Sigmoid colon (tissue), 6 donors: ENCODE measurements at regions not wholly inside any gene's neighbourhood (a gene's known extent, or its start where the extent isn't known, plus 50 kb on each side); places are given as distances from the start of the nearest gene placed in this dataset.
"Not testable (repeated sequence)": the region's sequence is repeated elsewhere in the genome, so short reads cannot be mapped to it uniquely, and the experiment has no call there.

Experiments
- DNase-seq: peaks from one replicate; pipeline ENCODE4 v3.0.0-alpha.2; 2019
- H3K27ac ChIP-seq, 4 donors: fragments of 200-600 bp; sonication (generic); one replicate each; pipeline ENCODE4 v1.5.1; 2016 to 2019; ENCODE audit warnings: mild to moderate bottlenecking in 1 of 4
- H3K27me3 ChIP-seq, 3 donors: fragments of 200-600 bp; sonication (generic); one replicate each; pipeline ENCODE4 v1.5.1; 2019; ENCODE audit warnings: mild to moderate bottlenecking in 1 of 3
- H3K36me3 ChIP-seq, 4 donors: fragments of 200-600 bp; sonication (generic); one replicate each; pipeline ENCODE4 v1.5.1; 2016 to 2019
- H3K4me1 ChIP-seq, 4 donors: fragments of 200-600 bp; sonication (generic); one replicate each; pipeline ENCODE4 v1.5.1; 2017 to 2019
- H3K4me3 ChIP-seq, 4 donors: fragments of 200-600 bp; sonication (generic); one replicate each; pipeline ENCODE4 v1.5.1; 2017 to 2019; ENCODE audit warnings: mild to moderate bottlenecking in 2 of 4, moderate library complexity in 1 of 4
- H3K9me3 ChIP-seq, 4 donors: fragments of 200-600 bp in 3 of 4; sonication (generic) in 3 of 4; one replicate each; pipeline versions ENCODE4 v1.5.1 to v1.6.1; 2013 to 2019
- EP300 ChIP-seq, 4 donors: sonication (generic); formaldehyde crosslinking; IDR thresholded peaks; one replicate each; pipeline ENCODE4 v1.6.1; 2017; ENCODE audit warnings: antibody characterized with exemption in 4 of 4
- POLR2A ChIP-seq, 2 donors: fragments of 450-650 bp; IDR thresholded peaks; one replicate each; pipeline ENCODE4 v1.6.1; 2016; ENCODE audit warnings: antibody characterized with exemption in 2 of 2, mild to moderate bottlenecking in 2 of 2, moderate library complexity in 2 of 2
- POLR2AphosphoS5 ChIP-seq, 4 donors: sonication (generic); formaldehyde crosslinking; IDR thresholded peaks; one replicate each; pipeline ENCODE4 v1.6.1; 2017; ENCODE audit warnings: antibody characterized with exemption in 4 of 4
- WGBS, 2 donors: extraction: QIAGEN DNeasy Blood & Tissue Kit; methylation state at CpG; one replicate each; pipeline ENCODE4 v1.1.7; 2013; 5-methylcytosine and 5-hydroxymethylcytosine counted together
- intact Hi-C: fragments of 100-400 bp; cut with DNase I; formaldehyde crosslinking; loops from one replicate; pipeline ENCODE4 v1.15.1; 2023
- TF ChIP-seq, protein P1 (sequence below), 4 experiments: fragments of 450-650 bp in 3 of 4; fragments of 200-600 bp in 1 of 4; IDR thresholded peaks; one replicate each; pipeline ENCODE4 v1.5.1; 2016 to 2019; ENCODE audit warnings: antibody characterized with exemption in 4 of 4, mild to moderate bottlenecking in 3 of 4, moderate library complexity in 2 of 4
- donor health status: healthy with polysubstance abuse.
- donor health status: healthy.

DNA sequence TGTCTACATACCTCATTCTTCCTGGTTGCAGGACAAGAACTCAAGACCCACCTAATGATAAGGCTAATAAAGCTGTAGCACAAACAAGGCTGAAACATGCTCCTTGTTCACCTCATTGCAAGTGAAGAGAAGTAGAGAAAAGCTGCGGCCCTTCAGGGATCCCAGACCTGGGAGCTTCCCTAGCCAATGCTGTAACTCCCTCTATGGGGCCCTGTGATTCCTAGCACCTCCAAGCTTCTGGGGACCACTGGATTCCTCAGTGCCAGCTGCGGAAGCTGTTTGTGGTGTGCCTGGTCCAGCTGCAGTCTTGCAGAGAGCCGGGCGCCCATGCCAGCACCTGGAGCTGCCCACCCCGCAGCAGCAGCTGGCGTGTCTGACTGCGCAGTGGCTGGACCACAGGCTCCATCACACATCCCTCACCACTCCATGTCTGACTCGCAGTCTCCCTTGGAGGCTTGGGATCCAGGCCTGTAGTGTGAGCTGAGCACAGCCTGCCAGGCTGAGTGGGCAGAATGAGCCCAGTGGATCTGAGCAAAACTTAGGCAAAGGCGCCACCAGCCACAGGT, 737.2 kb upstream of the GJE1 start:
- H3K9me3 ChIP-seq = no peaks in the 10 kb centered on the region
- TF ChIP-seq, protein P1, sequence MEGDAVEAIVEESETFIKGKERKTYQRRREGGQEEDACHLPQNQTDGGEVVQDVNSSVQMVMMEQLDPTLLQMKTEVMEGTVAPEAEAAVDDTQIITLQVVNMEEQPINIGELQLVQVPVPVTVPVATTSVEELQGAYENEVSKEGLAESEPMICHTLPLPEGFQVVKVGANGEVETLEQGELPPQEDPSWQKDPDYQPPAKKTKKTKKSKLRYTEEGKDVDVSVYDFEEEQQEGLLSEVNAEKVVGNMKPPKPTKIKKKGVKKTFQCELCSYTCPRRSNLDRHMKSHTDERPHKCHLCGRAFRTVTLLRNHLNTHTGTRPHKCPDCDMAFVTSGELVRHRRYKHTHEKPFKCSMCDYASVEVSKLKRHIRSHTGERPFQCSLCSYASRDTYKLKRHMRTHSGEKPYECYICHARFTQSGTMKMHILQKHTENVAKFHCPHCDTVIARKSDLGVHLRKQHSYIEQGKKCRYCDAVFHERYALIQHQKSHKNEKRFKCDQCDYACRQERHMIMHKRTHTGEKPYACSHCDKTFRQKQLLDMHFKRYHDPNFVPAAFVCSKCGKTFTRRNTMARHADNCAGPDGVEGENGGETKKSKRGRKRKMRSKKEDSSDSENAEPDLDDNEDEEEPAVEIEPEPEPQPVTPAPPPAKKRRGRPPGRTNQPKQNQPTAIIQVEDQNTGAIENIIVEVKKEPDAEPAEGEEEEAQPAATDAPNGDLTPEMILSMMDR (IDR thresholded peaks at IDR 0.05) = no peak
- no peak for TF ChIP-seq POLR2AphosphoS5 (IDR thresholded peaks at IDR 0.05)
- no peak for TF ChIP-seq POLR2A (IDR thresholded peaks at IDR 0.05)
- no peak for TF ChIP-seq EP300 (IDR thresholded peaks at IDR 0.05)
- DNase-seq = no peak
- 92 to 96% methylated on average over 9 of the region's 9 CpGs for WGBS, 2 donors
- intact Hi-C loops = no loop called here
- H3K36me3 ChIP-seq = no peaks in the 10 kb centered on the region
- H3K27ac ChIP-seq = no peak overlapping the region
- no peaks in the 10 kb centered on the region for H3K4me1 ChIP-seq
- H3K27me3 ChIP-seq = no peaks in the 10 kb centered on the region
- no peak overlapping the region for H3K4me3 ChIP-seq

DNA sequence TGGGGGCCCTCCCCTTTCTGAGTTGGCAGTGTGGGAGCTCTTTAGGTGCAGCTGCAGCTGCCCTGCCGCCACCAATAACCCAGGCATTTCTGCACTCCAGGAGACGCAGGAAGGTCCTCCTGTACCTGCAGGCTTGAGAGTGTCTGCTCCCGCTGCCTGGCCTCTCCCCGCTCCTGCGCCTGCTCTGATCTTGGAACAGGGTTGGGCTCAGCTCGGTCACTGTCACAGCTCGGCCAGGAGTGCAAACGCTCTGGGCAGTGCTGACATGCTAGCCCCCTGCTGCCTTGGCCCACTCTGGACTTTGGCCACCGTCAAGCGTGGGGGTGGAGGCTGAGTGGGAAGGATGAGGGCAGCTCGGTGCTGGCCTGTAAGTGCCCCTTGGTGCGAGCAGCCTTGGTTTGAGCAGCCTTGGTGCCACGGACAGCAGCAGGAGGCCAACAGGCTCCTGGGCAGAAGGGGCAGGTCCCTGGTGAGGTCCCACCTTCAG, 738.1 kb upstream of the GJE1 start:
- TF ChIP-seq POLR2AphosphoS5 (IDR thresholded peaks at IDR 0.05) = no peak
- TF ChIP-seq EP300 (IDR thresholded peaks at IDR 0.05) = no peak
- no peak for TF ChIP-seq POLR2A (IDR thresholded peaks at IDR 0.05)
- TF ChIP-seq, protein P1 (IDR thresholded peaks at IDR 0.05) = no peak
- H3K27ac ChIP-seq = no peak overlapping the region
- 94% methylated on average over 13 of the region's 13 CpGs for WGBS, 2 donors

DNA sequence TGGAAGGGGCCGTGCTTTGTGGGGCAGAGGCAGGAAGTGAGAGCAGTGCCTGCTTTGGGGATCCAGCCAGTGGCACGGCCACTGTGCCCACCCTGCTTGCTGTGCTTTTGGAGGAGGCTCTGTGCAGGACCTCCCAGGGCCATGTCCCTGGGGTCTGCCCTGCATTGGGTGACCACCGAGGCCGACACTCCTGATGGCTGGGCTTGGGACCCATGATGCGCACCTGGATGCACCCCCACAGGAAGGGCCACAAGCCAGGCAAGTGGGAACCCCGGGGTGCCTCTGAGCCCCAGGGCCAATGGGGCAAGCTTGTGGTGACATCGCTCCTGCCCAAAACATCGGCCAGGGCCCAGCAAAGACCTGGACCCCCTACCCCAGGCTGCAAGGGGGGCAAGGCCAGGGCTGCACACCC, 738.6 kb upstream of the GJE1 start:
- intact Hi-C loops = no loop called here
- whole genome bisulfite sequencing, 2 donors = 91 to 92% methylated on average over 8 of the region's 8 CpGs

More for the DNA sequence above, 738.1 kb upstream of the GJE1 start:
- DNase-seq = no peak
- intact Hi-C loops = no loop called here
- Histone ChIP-seq H3K36me3 (no peaks in the 10 kb centered on the region), H3K4me1 (no peaks in the 10 kb centered on the region), H3K9me3 (no peaks in the 10 kb centered on the region), H3K4me3 (no peak overlapping the region), H3K27me3 (no peaks in the 10 kb centered on the region)

DNA sequence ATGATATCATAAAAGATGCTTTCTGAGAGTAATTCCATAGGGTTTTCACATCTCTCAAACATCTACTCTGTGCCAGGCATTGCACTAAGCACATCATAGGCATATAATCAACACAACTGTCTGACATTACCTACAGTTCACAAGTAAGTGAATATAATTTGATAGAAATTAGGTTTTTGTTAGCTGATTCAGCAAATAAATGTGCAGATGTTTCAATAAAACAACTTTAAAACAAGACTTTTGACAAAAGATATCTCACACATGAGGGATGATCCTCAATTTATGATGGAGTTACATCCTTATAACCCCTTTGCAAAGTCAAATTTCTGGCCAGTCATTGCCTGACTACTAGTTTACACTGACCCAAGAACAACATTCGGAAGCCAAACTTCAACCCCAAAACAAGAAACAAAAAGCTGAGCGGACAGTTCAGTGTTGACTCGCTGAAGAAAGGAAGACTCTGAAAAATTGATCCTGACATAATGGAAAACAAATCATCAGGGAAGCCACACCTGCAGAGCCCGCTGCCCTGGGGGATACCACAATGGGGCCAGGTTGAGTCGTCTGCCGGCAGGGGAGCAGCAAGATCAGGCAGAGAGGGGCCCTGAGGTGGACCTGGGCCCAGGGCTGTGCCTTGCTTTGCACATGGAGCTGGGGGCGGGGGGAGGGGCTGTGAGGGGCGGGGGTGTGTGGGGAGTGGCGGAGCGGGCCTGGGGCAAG, 739.2 kb upstream of the GJE1 start:
- DNase-seq = no peak
- H3K4me1 ChIP-seq = no peaks in the 10 kb centered on the region
- no peaks in the 10 kb centered on the region for H3K9me3 ChIP-seq
- WGBS, 2 donors = 87 to 93% methylated on average over 10 of the region's 10 CpGs
- no peak overlapping the region for H3K27ac ChIP-seq
- H3K27me3 ChIP-seq = no peaks in the 10 kb centered on the region
- TF ChIP-seq POLR2A (IDR thresholded peaks at IDR 0.05) (no peak), POLR2AphosphoS5 (IDR thresholded peaks at IDR 0.05) (no peak), EP300 (IDR thresholded peaks at IDR 0.05) (no peak)
- TF ChIP-seq, protein P1 (IDR thresholded peaks at IDR 0.05) = no peak
- no peaks in the 10 kb centered on the region for H3K36me3 ChIP-seq
- intact Hi-C loops = no loop called here
- no peak overlapping the region for H3K4me3 ChIP-seq

More for the DNA sequence above, 738.6 kb upstream of the GJE1 start:
- Histone ChIP-seq H3K27ac (no peak overlapping the region), H3K4me1 (no peaks in the 10 kb centered on the region), H3K36me3 (no peaks in the 10 kb centered on the region), H3K9me3 (no peaks in the 10 kb centered on the region), H3K4me3 (no peak overlapping the region), H3K27me3 (no peaks in the 10 kb centered on the region)
- DNase-seq = no peak
- TF ChIP-seq, protein P1 (IDR thresholded peaks at IDR 0.05) = no peak
- no peak for TF ChIP-seq POLR2A (IDR thresholded peaks at IDR 0.05)

DNA sequence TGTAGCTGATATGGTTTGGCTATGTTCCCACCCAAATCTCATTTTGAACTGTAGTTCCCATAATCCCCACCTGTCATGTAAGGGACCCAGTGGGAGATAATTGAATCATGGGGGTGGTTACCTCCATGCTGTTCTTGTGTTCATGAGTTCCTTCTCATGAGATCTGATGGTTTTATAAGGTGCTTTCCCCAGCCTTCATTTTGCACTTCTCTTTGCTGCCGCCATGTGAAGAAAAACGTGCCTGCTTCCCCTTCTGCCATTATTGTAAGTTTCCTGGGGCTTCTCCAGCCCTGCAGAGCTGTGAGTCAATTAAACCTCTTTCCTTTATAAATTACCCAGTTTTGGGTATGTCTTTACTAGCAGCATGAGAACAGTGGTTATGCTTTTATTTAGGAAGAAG, 741.6 kb upstream of the GJE1 start:
- H3K9me3 ChIP-seq, H3K27me3 ChIP-seq, H3K36me3 ChIP-seq, H3K27ac ChIP-seq, H3K4me3 ChIP-seq, DNase-seq, intact Hi-C loops, H3K4me1 ChIP-seq: not testable (repeated sequence)
- 70 to 74% methylated on average over 2 of the region's 2 CpGs for WGBS, 2 donors
